Superior temporal gyrus (tissue), 1 donor: ENCODE measurements at regions not wholly inside any gene's neighbourhood (a gene's known extent, or its start where the extent isn't known, plus 50 kb on each side); places are given as distances from the start of the nearest gene placed in this dataset.

ENCODE experiments used
- DNase-seq: peaks from one replicate; pipeline ENCODE4 v3.0.0-alpha.2; 2016; ENCODE audit errors: extremely low spot score

GRCh38 chr12:114990381-114990780, 306.4 kb upstream of the TBX3 start:
- no peak for DNase-seq

GRCh38 chr12:114986849-114987248, 302.9 kb upstream of the TBX3 start:
- no peak for DNase-seq

- DNase-seq, result no peak
Measured at GRCh38 chr12:114986178-114986714, 302.3 kb upstream of the TBX3 start.

- no peak for DNase-seq
Measured at GRCh38 chr12:114984634-114985061, 300.7 kb upstream of the TBX3 start.

- DNase-seq, result no peak
Measured at GRCh38 chr12:114982760-114983159, 298.8 kb upstream of the TBX3 start.

GRCh38 chr12:114981036-114981435, 297.1 kb upstream of the TBX3 start:
- DNase-seq, result no peak

- DNase-seq, result no peak
Measured at GRCh38 chr12:114976959-114977358, 293.0 kb upstream of the TBX3 start.

- no peak for DNase-seq
Measured at GRCh38 chr12:114976372-114976771, 292.4 kb upstream of the TBX3 start.

GRCh38 chr12:114975640-114976310, 291.8 kb upstream of the TBX3 start:
- no peak for DNase-seq

GRCh38 chr12:114974826-114975639, 291.1 kb upstream of the TBX3 start:
- DNase-seq, result no peak

GRCh38 chr12:114974333-114974732, 290.4 kb upstream of the TBX3 start:
- no peak for DNase-seq

GRCh38 chr12:114968727-114969126, 284.8 kb upstream of the TBX3 start:
- no peak for DNase-seq

GRCh38 chr12:114967151-114967550, 283.2 kb upstream of the TBX3 start:
- DNase-seq, result no peak

GRCh38 chr12:114964841-114965240, 280.9 kb upstream of the TBX3 start:
- DNase-seq, result no peak

GRCh38 chr12:114963846-114964245, 279.9 kb upstream of the TBX3 start:
- DNase-seq, result no peak

GRCh38 chr12:114961491-114961890, 277.5 kb upstream of the TBX3 start:
- no peak for DNase-seq

- no peak for DNase-seq
Measured at GRCh38 chr12:114958538-114958937, 274.6 kb upstream of the TBX3 start.

GRCh38 chr12:114957225-114957624, 273.2 kb upstream of the TBX3 start:
- DNase-seq, result no peak

- DNase-seq, result no peak
Measured at GRCh38 chr12:114955414-114956014, 271.5 kb upstream of the TBX3 start.

- DNase-seq, result no peak
Measured at GRCh38 chr12:114954511-114955055, 270.6 kb upstream of the TBX3 start.

GRCh38 chr12:114952573-114953271, 268.7 kb upstream of the TBX3 start:
- no peak for DNase-seq
